H7 (cell line): ENCODE measurements at regions not wholly inside any gene's neighbourhood (a gene's known extent, or its start where the extent isn't known, plus 50 kb on each side); places are given as distances from the start of the nearest gene placed in this dataset.
"Not testable (repeated sequence)": the region's sequence is repeated elsewhere in the genome, so short reads cannot be mapped to it uniquely, and the experiment has no call there.

Experiments
- DNase-seq: peaks from one replicate; pipeline ENCODE4 v3.0.0; 2012
- H3K27me3 ChIP-seq: 2 replicates; pipeline ENCODE4 v1.6.0; 2011; ENCODE audit warnings: mild to moderate bottlenecking, low read length; ENCODE audit not compliant: control insufficient read depth, insufficient read depth
- H3K36me3 ChIP-seq: replicated peaks from 2 replicates; pipeline ENCODE4 v1.5.1; 2011; ENCODE audit warnings: low read length; ENCODE audit not compliant: control insufficient read depth, insufficient read depth
- H3K4me3 ChIP-seq: 2 replicates; pipeline ENCODE4 v1.5.1; 2011; ENCODE audit warnings: low read depth, mild to moderate bottlenecking, control low read depth, low read length, moderate library complexity; ENCODE audit not compliant: insufficient read depth

DNA sequence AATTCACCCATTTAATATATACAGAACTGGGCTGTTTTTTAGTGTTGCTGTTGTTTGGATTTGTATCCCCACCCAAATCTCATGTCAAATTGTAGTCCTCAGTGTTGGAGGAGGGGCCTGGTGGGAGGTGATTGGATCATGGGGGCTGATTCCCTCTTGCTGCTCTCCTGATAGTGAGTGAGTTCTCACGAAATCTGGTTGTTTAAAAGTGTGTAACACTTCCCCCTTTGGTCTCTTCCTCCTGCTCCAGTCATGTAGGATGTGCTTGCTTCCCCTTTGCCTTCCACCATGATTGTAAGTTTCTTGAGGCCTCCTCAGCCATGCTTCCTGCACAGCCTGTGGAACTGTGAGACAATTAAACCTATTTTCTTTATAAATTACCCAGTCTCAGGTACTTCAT is 141.6 kb upstream of the AADAT start:
- no peak for DNase-seq
- Histone ChIP-seq H3K4me3 (no peak overlapping the region), H3K36me3 (no peaks in the 10 kb centered on the region)

GRCh38 chr4:170230242-170230641 is 140.5 kb upstream of the AADAT start:
- Histone ChIP-seq H3K36me3 (no peaks in the 10 kb centered on the region), H3K27me3 (no peaks in the 10 kb centered on the region), H3K4me3 (no peak overlapping the region)
- DNase-seq, result no peak

More for the DNA sequence above, 141.6 kb upstream of the AADAT start:
- no peaks in the 10 kb centered on the region for H3K27me3 ChIP-seq

- H3K27me3 ChIP-seq, result no peaks in the 10 kb centered on the region
- no peak for DNase-seq
- H3K36me3 ChIP-seq, result no peaks in the 10 kb centered on the region
- H3K4me3 ChIP-seq, result no peak overlapping the region
These were observed 139.2 kb upstream of the AADAT start for GRCh38 chr4:170229006-170229405.

- H3K36me3 ChIP-seq, result no peaks in the 10 kb centered on the region
- H3K4me3 ChIP-seq, result no peak overlapping the region
- H3K27me3 ChIP-seq, result no peaks in the 10 kb centered on the region
- peak; percentile 3 for DNase-seq
These were observed 138.2 kb upstream of the AADAT start for GRCh38 chr4:170227928-170228327.

DNA sequence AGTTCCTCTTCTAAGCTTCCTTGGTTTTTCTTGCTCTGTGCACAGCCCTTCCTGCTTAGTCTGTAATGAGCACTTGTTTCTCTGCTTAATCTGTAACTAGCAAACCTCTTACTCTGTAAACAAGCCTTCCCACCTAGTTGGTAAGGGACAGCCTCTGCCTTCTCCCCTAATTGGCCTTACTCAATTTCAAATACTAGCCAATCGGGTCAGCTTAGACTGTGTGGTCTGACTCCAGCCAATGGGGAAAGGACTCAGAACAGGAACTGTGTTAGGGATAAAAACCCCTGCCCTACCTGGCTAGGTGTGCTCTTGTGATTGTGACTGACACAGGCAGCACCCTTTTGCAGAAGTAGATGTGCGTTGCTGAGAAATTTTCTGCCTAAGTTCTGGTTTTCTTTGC is 136.5 kb upstream of the AADAT start:
- DNase-seq, result peak; percentile 0
- no peaks in the 10 kb centered on the region for H3K27me3 ChIP-seq
- no peaks in the 10 kb centered on the region for H3K36me3 ChIP-seq
- H3K4me3 ChIP-seq, result no peak overlapping the region

DNA sequence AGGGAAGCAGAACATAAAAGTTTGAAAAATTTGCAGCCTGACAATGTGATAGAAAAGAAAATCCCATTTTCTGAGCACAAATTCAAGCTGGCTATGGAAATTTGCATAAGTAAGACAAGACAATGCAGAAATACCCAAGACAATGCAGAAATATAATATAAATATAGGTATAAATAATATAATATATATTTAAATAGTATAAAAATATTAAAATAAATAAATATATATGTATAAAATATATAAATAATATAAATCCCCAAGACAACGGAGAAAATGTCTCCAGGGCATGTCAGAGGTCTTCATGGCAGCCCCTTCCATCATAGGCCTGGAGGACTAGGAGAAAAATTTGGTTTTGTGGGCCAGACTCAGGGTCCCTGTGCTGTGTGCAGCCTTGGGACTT is 125.0 kb upstream of the AADAT start:
- no peaks in the 10 kb centered on the region for H3K36me3 ChIP-seq
- H3K4me3 ChIP-seq, result no peak overlapping the region
- no peak for DNase-seq
- H3K27me3 ChIP-seq, result no peaks in the 10 kb centered on the region

DNA sequence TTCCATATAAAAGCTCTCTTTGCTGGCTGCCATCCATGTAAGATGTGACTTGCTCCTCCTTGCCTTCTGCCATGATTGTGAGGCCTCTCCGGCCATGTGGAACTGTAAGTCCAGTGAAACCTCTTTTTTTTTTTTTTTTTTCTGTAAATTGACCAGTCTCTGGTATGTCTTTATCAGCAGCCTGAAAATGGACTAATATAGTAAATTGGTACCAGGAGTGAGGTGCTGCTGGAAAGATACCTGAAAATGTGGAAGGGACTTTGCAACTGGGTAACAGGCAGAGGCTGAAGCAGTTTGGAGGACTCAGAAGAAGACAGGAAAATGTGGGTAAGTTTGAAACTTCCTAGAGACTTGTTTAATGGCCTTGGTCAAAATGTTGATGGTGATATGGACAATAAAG is 124.3 kb upstream of the AADAT start:
- Histone ChIP-seq H3K36me3 (no peaks in the 10 kb centered on the region), H3K4me3 (no peak overlapping the region), H3K27me3 (no peaks in the 10 kb centered on the region)
- no peak for DNase-seq

DNA sequence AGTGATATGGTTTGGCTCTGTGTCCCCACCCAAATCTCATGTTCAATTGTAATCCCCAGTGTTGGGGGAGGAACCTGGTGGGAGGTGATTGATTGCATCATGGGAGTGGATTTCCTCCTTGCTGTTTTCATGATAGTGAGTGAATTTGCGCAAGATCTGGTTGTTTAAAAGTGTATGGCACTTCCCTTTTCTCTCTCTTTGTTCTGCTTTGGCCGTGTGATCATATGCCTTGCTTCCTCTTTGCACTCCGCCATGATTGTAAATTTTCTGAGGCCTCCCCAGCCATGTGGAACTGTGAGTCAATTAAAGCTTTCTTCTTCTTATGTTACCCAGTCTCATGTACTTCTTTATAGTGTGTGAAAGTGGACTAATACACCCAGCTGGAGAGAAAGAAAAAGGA is 113.0 kb upstream of the AADAT start:
- Histone ChIP-seq H3K36me3 (no peaks in the 10 kb centered on the region), H3K4me3 (no peak overlapping the region), H3K27me3 (no peaks in the 10 kb centered on the region)
- no peak for DNase-seq

GRCh38 chr4:170198747-170199146 is 109.0 kb upstream of the AADAT start:
- Histone ChIP-seq H3K36me3 (no peaks in the 10 kb centered on the region), H3K4me3 (no peak overlapping the region)
- peak; percentile 2 for DNase-seq

DNA sequence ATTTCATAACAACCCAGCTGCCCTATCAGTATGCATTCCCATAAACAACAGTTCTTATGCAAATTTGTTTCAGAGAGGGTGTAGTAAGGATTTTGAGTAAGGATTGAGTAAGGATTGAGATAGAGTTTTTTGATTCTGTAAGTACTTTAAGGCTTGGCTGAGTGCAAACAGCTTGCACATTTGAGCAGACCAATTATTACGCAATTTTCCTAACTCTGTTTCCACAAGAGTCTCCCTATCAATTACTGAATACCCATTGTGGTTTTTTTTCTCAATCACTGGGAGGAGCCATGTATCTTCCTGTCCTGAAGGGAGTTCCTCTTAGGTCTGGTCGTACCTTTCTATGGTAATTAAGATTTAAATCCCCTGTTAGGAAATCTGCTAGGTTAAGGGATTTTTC is 105.0 kb upstream of the AADAT start:
- not testable (repeated sequence) for H3K4me3 ChIP-seq, H3K27me3 ChIP-seq

More at GRCh38 chr4:170198747-170199146, 109.0 kb upstream of the AADAT start:
- H3K27me3 ChIP-seq, result no peaks in the 10 kb centered on the region

DNA sequence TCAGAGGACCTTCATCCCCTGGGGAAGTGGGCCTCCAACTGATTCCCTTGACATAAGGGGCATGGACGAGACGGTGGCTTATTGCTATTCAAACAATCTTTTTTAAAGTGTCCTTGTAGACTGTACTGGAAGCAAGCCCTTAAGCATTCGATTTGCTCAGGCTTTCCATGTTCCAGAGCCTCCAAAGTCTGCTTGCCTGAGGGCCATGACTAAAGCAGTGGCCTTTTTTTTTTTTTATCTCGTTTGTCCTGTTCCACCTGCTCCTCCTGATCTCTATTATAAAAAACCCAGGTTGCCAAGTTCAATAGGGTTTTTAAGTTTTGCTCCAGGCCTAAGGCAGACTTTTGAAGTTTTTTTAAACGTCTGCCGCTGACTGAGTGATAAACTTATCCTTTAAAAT is 103.7 kb upstream of the AADAT start:
- Histone ChIP-seq H3K4me3 (no peak overlapping the region), H3K36me3 (no peaks in the 10 kb centered on the region), H3K27me3 (no peaks in the 10 kb centered on the region)
- no peak for DNase-seq

More for the DNA sequence above, 105.0 kb upstream of the AADAT start:
- H3K36me3 ChIP-seq, DNase-seq: not testable (repeated sequence)

GRCh38 chr4:170190265-170190664 is 100.5 kb upstream of the AADAT start:
- no peak for DNase-seq
- Histone ChIP-seq H3K27me3 (no peaks in the 10 kb centered on the region), H3K36me3 (no peaks in the 10 kb centered on the region), H3K4me3 (no peak overlapping the region)

GRCh38 chr4:170170861-170171260 is 81.1 kb upstream of the AADAT start:
- Histone ChIP-seq H3K4me3 (no peak overlapping the region), H3K36me3 (no peaks in the 10 kb centered on the region), H3K27me3 (no peaks in the 10 kb centered on the region)
- DNase-seq, result no peak

DNA sequence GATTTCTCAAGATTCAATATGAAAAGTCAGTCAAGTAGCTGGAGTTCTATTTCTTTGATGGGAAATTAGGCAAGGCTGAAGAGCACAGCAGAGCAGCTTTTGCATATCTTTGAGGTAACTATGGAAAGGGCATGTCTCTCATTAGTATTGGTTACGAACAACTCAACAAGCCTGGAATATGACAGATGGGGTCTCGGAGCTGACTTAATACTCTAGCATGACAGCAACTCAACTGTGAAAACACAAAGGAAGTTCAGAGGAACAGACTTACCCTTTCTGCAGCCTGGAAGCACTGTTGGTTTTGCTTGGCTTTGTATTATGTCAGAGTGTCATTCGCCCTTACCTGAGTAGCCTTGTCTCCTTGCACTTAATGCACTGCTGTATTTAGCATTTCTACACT is 79.9 kb upstream of the AADAT start:
- H3K27me3 ChIP-seq, result no peaks in the 10 kb centered on the region
- H3K4me3 ChIP-seq, result no peak overlapping the region
- H3K36me3 ChIP-seq, result no peaks in the 10 kb centered on the region
- no peak for DNase-seq

GRCh38 chr4:170167678-170168077 is 77.9 kb upstream of the AADAT start:
- Histone ChIP-seq H3K36me3 (no peaks in the 10 kb centered on the region), H3K4me3 (no peak overlapping the region), H3K27me3 (no peaks in the 10 kb centered on the region)
- DNase-seq, result no peak

GRCh38 chr4:170166193-170166592 is 76.4 kb upstream of the AADAT start:
- H3K4me3 ChIP-seq, DNase-seq, H3K27me3 ChIP-seq, H3K36me3 ChIP-seq: not testable (repeated sequence)
